Neural cell (in vitro differentiated cells): ENCODE measurements at regions not wholly inside any gene's neighbourhood (a gene's known extent, or its start where the extent isn't known, plus 50 kb on each side); places are given as distances from the start of the nearest gene placed in this dataset.

Source experiments
- H2AFZ ChIP-seq: fragments of 200-600, 300-800 bp; sonication (generic), shearing (Covaris generic); 2 replicates; pipeline ENCODE4 v1.6.0; 2014; ENCODE audit warnings: low read depth, mild to moderate bottlenecking, antibody characterized with exemption, low read length, moderate library complexity
- H3F3A ChIP-seq: fragments of 200-600 bp; shearing (Covaris generic); 2 replicates; pipeline ENCODE4 v1.6.1; 2016; ENCODE audit warnings: mild to moderate bottlenecking, moderate library complexity, mixed read lengths, antibody characterized with exemption, low read length; ENCODE audit not compliant: insufficient read depth, poor library complexity, severe bottlenecking
- H3K27ac ChIP-seq: fragments of 200-600, 300-800 bp; sonication (generic), shearing (Covaris generic); 2 replicates; pipeline ENCODE4 v1.5.1; 2014; ENCODE audit warnings: mild to moderate bottlenecking, low read length, moderate library complexity
- H3K27me3 ChIP-seq: fragments of 300-800, 200-600 bp; sonication (generic), shearing (Covaris generic); 2 replicates; pipeline ENCODE4 v1.6.0; 2014; ENCODE audit warnings: mild to moderate bottlenecking, low read depth, low read length, moderate library complexity; ENCODE audit not compliant: insufficient read depth
- H3K36me3 ChIP-seq: fragments of 300-800, 200-600 bp; sonication (generic), shearing (Covaris generic); 2 replicates; pipeline ENCODE4 v1.5.1; 2014; ENCODE audit warnings: mild to moderate bottlenecking, antibody characterized with exemption, low read length, moderate library complexity; ENCODE audit not compliant: insufficient read depth
- H3K4me2 ChIP-seq: fragments of 300-800, 200-600 bp; sonication (generic), shearing (Covaris generic); 2 replicates; pipeline ENCODE4 v1.6.0; 2014; ENCODE audit warnings: mild to moderate bottlenecking, low read length
- H3K4me3 ChIP-seq: fragments of 300-800, 200-600 bp; sonication (generic), shearing (Covaris generic); 2 replicates; pipeline ENCODE4 v1.5.1; 2014; ENCODE audit warnings: mild to moderate bottlenecking, low read length, moderate library complexity
- H3K79me2 ChIP-seq: fragments of 200-600 bp; shearing (Covaris generic); replicated peaks from 2 replicates; pipeline ENCODE4 v1.6.0; 2014; ENCODE audit warnings: mild to moderate bottlenecking, low read length, moderate library complexity; ENCODE audit not compliant: insufficient read depth
- H3K9ac ChIP-seq: fragments of 300-800, 200-600 bp; sonication (generic), shearing (Covaris generic); 2 replicates; pipeline ENCODE4 v1.6.1; 2016; ENCODE audit warnings: mild to moderate bottlenecking, low read length, mixed read lengths
- H3K9me2 ChIP-seq: fragments of 200-600 bp; shearing (Covaris generic); 2 replicates; pipeline ENCODE4 v1.6.1; 2016; ENCODE audit warnings: mild to moderate bottlenecking, low read length, mixed read lengths; ENCODE audit not compliant: insufficient read depth
- H3K9me3 ChIP-seq: fragments of 200-600, 300-800 bp; sonication (generic), shearing (Covaris generic); 2 replicates; pipeline ENCODE4 v1.6.1; 2016; ENCODE audit warnings: mild to moderate bottlenecking, mixed run types, low read length, moderate library complexity, mixed read lengths
- H4K20me1 ChIP-seq: fragments of 200-600 bp; shearing (Covaris generic); 2 replicates; pipeline ENCODE4 v1.6.1; 2016; ENCODE audit warnings: mild to moderate bottlenecking, mixed run types; ENCODE audit not compliant: insufficient read depth
- CTCF ChIP-seq: fragments of 450-650 bp; IDR thresholded peaks from 2 replicates; pipeline ENCODE4 v1.5.1; 2014; ENCODE audit warnings: antibody characterized with exemption, mild to moderate bottlenecking, moderate library complexity; ENCODE audit not compliant: poor library complexity, severe bottlenecking
- EP300 ChIP-seq: fragments of 450-650 bp; conservative IDR thresholded peaks from 2 replicates; pipeline ENCODE4 v1.6.1; 2014; ENCODE audit warnings: antibody characterized with exemption, mild to moderate bottlenecking, moderate library complexity; ENCODE audit not compliant: poor library complexity, severe bottlenecking
- EZH2 ChIP-seq: fragments of 200-600, 300-800 bp; shearing (Covaris generic), sonication (generic); IDR thresholded peaks from 2 replicates; pipeline ENCODE4 v1.6.1; 2014; ENCODE audit warnings: antibody characterized with exemption, low read length, borderline replicate concordance, mild to moderate bottlenecking; ENCODE audit not compliant: insufficient read depth, poor library complexity, severe bottlenecking
- MXI1 ChIP-seq: fragments of 450-650 bp; conservative IDR thresholded peaks from 2 replicates; pipeline ENCODE4 v1.6.1; 2014; ENCODE audit warnings: antibody characterized with exemption, mild to moderate bottlenecking; ENCODE audit not compliant: poor library complexity, severe bottlenecking
- POLR2AphosphoS5 ChIP-seq: IDR thresholded peaks from 2 replicates; pipeline ENCODE4 v1.6.1; 2012
- RAD21 ChIP-seq: fragments of 450-650 bp; conservative IDR thresholded peaks from 2 replicates; pipeline ENCODE4 v1.6.1; 2014; ENCODE audit warnings: antibody characterized with exemption, mild to moderate bottlenecking, moderate library complexity
- REST ChIP-seq: IDR thresholded peaks from 2 replicates; pipeline ENCODE4 v1.6.1; 2012; ENCODE audit warnings: borderline replicate concordance
- SMC3 ChIP-seq: fragments of 450-650 bp; conservative IDR thresholded peaks from 2 replicates; pipeline ENCODE4 v1.6.1; 2014; ENCODE audit warnings: antibody characterized with exemption, mild to moderate bottlenecking, moderate library complexity; ENCODE audit not compliant: poor library complexity
- TAF1 ChIP-seq: IDR thresholded peaks from 2 replicates; pipeline ENCODE4 v1.6.1; 2012; ENCODE audit warnings: low read depth

GRCh38 chr16:88130681-88131080 is 179.4 kb downstream of the BANP start:
- Histone ChIP-seq H3K4me2 (no peak overlapping the region), H3K9me3 (no peaks in the 10 kb centered on the region)
- no peak for TF ChIP-seq REST
- no peak for TF ChIP-seq POLR2AphosphoS5
- no peak for TF ChIP-seq RAD21
- no peak for TF ChIP-seq EZH2
- TF ChIP-seq TAF1: no peak
- TF ChIP-seq EP300: no peak
- no peak for TF ChIP-seq SMC3
- TF ChIP-seq MXI1: no peak
- no peak for TF ChIP-seq CTCF

GRCh38 chr16:88131256-88131655 is 180.0 kb downstream of the BANP start:
- Histone ChIP-seq H3K79me2 (no peaks in the 10 kb centered on the region), H3K27me3 (no peaks in the 10 kb centered on the region), H2AFZ (no peak overlapping the region), H3K27ac (no peak overlapping the region), H3F3A (no peaks in the 10 kb centered on the region), H3K36me3 (no peaks in the 10 kb centered on the region), H3K9me3 (no peaks in the 10 kb centered on the region), H3K4me2 (no peak overlapping the region), H4K20me1 (no peaks in the 10 kb centered on the region), H3K4me3 (no peak overlapping the region), H3K9me2 (no peaks in the 10 kb centered on the region), H3K9ac (no peak overlapping the region)
- TF ChIP-seq REST: no peak
- TF ChIP-seq RAD21: no peak
- no peak for TF ChIP-seq TAF1
- no peak for TF ChIP-seq EZH2
- no peak for TF ChIP-seq CTCF
- TF ChIP-seq MXI1: no peak
- no peak for TF ChIP-seq POLR2AphosphoS5
- TF ChIP-seq EP300: no peak
- TF ChIP-seq SMC3: no peak

More at GRCh38 chr16:88130681-88131080, 179.4 kb downstream of the BANP start:
- Histone ChIP-seq H3F3A (no peaks in the 10 kb centered on the region), H3K9ac (no peak overlapping the region), H3K27me3 (no peaks in the 10 kb centered on the region), H3K79me2 (no peaks in the 10 kb centered on the region), H4K20me1 (no peaks in the 10 kb centered on the region), H3K9me2 (no peaks in the 10 kb centered on the region), H3K36me3 (no peaks in the 10 kb centered on the region), H2AFZ (no peak overlapping the region), H3K4me3 (no peak overlapping the region), H3K27ac (no peak overlapping the region)
